Epithelial cell of esophagus (primary cell): ENCODE measurements at regions not wholly inside any gene's neighbourhood (a gene's known extent, or its start where the extent isn't known, plus 50 kb on each side); places are given as distances from the start of the nearest gene placed in this dataset.
A peak's percentile ranks its signal among the peaks of the same experiment; 100 is the strongest.
"Not testable (repeated sequence)": the region's sequence is repeated elsewhere in the genome, so short reads cannot be mapped to it uniquely, and the experiment has no call there.

Experiments
- DNase-seq: peaks from one replicate; pipeline ENCODE4 v3.0.0; 2010; ENCODE audit warnings: low read depth
- H3K4me3 ChIP-seq: 2 replicates; pipeline ENCODE4 v1.5.1; 2011; ENCODE audit warnings: mild to moderate bottlenecking, low read length, control low read depth
- CTCF ChIP-seq: IDR thresholded peaks from 2 replicates; pipeline ENCODE4 v1.5.1; 2011; ENCODE audit warnings: low read depth, mild to moderate bottlenecking, low read length, control low read depth, inconsistent platforms; ENCODE audit not compliant: insufficient read depth; ENCODE audit errors: missing control alignments

- H3K4me3 ChIP-seq, result no peak overlapping the region
- TF ChIP-seq CTCF, result no peak
- peak; percentile 70 for DNase-seq
Observed at GRCh38 chrY:12305456-12305855, 395.6 kb upstream of the USP9Y start.

DNA sequence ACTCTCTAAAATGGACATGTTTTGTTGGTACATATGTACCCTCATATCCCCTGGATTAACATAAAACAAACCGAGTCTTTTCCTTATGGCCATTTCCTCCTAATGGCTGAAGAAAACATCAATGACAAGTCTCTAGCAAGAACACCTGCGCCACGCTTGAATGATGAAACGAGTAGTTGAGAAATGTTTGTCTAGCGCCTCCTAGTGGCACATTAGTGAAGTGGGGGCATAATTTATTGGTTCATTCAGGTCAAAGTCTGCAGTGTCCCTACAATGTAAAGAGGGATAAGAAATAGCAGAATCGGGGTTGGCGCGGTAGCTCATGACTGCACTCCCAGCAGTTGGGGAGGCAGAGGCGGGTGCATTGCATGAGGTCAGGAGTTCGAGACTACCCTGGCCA is 391.8 kb upstream of the USP9Y start:
- TF ChIP-seq CTCF, result peak; percentile 46
- H3K4me3 ChIP-seq, result no peak overlapping the region
- DNase-seq, result peak; percentile 62

DNA sequence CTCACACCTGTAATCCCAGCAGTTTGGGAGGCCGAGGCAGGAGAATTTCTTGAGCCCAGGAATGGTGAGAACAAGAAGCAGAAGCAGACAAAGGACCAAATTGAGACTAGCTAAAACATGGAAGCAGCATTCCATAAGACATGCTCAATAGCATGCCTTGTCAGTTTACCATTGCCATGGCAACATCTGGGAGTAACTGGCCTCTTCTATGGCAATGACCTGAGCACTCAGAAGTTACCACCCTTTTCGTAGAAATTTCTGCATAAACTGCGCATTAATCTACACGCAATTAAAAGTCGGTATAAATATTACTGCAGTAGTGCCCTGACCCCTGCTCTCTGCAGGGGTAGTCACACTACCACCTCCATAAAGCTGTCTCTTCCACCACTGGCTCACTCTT is 390.2 kb upstream of the USP9Y start:
- no peak overlapping the region for H3K4me3 ChIP-seq
- DNase-seq, result no peak
- TF ChIP-seq CTCF, result no peak

DNA sequence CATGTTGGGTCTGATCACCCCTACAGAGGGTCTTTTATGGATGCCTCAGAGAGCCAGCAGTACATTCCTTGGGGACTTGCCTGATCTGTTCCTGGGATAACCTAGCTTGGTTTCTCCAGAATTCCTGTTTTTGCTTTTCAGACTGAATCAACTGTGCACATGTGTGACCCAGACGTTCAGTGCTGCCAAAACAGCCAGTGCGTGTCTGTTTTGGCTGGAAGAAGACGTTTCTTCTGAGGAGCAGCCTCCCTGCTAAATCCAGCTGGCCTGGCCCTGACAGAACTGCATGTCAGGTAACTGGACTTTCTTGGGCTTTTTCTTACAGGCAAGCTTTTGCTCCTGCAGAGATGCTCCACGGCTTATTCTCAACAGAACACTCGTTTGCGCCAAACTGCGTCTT is 373.3 kb upstream of the USP9Y start:
- TF ChIP-seq CTCF, result no peak
- H3K4me3 ChIP-seq, result no peak overlapping the region
- DNase-seq, result no peak

- DNase-seq, H3K4me3 ChIP-seq: not testable (repeated sequence)
Observed at GRCh38 chrY:12331917-12332316, 369.1 kb upstream of the USP9Y start.

- no peak overlapping the region for H3K4me3 ChIP-seq
Observed at GRCh38 chrY:12343211-12343610, 357.8 kb upstream of the USP9Y start.

GRCh38 chrY:12348181-12348580 is 352.9 kb upstream of the USP9Y start:
- no peak for DNase-seq
- H3K4me3 ChIP-seq, result no peak overlapping the region
- TF ChIP-seq CTCF, result no peak

More at GRCh38 chrY:12343211-12343610, 357.8 kb upstream of the USP9Y start:
- DNase-seq, result no peak
- no peak for TF ChIP-seq CTCF

DNA sequence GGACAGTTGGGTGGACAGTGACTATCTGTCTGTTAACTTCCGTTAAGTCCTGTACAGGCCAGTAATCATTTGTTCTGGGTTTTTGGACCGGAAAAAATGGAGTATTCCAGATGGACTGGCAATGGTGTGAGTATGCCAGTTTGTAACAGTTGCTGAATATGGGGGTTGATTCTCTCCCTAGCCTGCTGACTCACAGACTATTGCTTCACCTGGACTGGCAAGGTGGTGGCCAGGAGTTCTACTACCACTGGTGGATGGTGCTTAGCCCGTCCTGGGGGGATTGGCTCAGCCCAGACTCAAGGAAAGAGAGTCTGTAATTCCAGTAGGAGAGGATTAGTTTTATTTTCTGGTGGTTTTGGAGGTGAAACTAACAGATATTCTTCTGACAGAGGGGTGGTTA is 343.8 kb upstream of the USP9Y start:
- peak; percentile 61 for DNase-seq
- no peak overlapping the region for H3K4me3 ChIP-seq
- no peak for TF ChIP-seq CTCF
